ENCODE measurements at regions not wholly inside any gene's neighbourhood (a gene's known extent, or its start where the extent isn't known, plus 50 kb on each side); places are given as distances from the start of the nearest gene placed in this dataset.

GRCh38 chr18:73696171-73696570 lies 451.5 kb downstream of the FBXO15 start:
- H2BK12ac ChIP-seq (ENCODE audit: low read length) = peak overlapping the region; percentile 77

GRCh38 chr18:73693091-73693490 lies 454.5 kb downstream of the FBXO15 start:
- no peak overlapping the region for H2AFZ ChIP-seq (ENCODE audit: insufficient read depth, low read length, poor library complexity)
- H3K4me1 ChIP-seq (ENCODE audit: control insufficient read depth in 1 of 2, insufficient read depth in 2 of 2, low read length in 2 of 2) = peaks cover 16 to 24% of the 10 kb centered on the region in 2 experiments
- no peak overlapping the region for H3K14ac ChIP-seq (ENCODE audit: low read length)
- H2BK12ac ChIP-seq (ENCODE audit: low read length) = no peak overlapping the region
- H2BK5ac ChIP-seq (ENCODE audit: low read depth, low read length, poor library complexity) = no peak overlapping the region
- no peak for DNase-seq
- H3K79me1 ChIP-seq (ENCODE audit: low read length) = peaks cover 17% of the 10 kb centered on the region
- no peak overlapping the region for H3K4ac ChIP-seq (ENCODE audit: low read depth, low read length)
- no peak overlapping the region for H3K4me2 ChIP-seq (ENCODE audit: low read length)
- no peaks in the 10 kb centered on the region for H3K36me3 ChIP-seq (ENCODE audit: control insufficient read depth in 1 of 2, insufficient read depth in 2 of 2, low read length in 2 of 2)
- H3K23ac ChIP-seq (ENCODE audit: low read length) = no peak overlapping the region
- no peak overlapping the region for H4K8ac ChIP-seq (ENCODE audit: low read depth, low read length)
- H2BK120ac ChIP-seq (ENCODE audit: insufficient read depth, low read length, poor library complexity) = peak overlapping the region; percentile 31
- H3K18ac ChIP-seq (ENCODE audit: low read length) = no peak overlapping the region
- H3K9me3 ChIP-seq (ENCODE audit: insufficient read depth, low read depth, low read length) = no peaks in the 10 kb centered on the region
- no peak overlapping the region for H3K9ac ChIP-seq (ENCODE audit: low read length)
- no peak overlapping the region for H4K91ac ChIP-seq (ENCODE audit: low read depth, low read length)
- no CpG with 5 or more reads among the region's 1 CpG for WGBS (ENCODE audit: extremely low coverage, insufficient coverage, insufficient read length)
- no peak overlapping the region for H3K4me3 ChIP-seq (ENCODE audit: low read depth, low read length)
- no peak overlapping the region for H2AK5ac ChIP-seq (ENCODE audit: low read length)
- no peak overlapping the region for H3K27ac ChIP-seq (ENCODE audit: low read depth, low read length)
- no peaks in the 10 kb centered on the region for H3K79me2 ChIP-seq (ENCODE audit: control insufficient read depth, insufficient read depth, low read length, poor library complexity)
- H4K12ac ChIP-seq (ENCODE audit: low read depth, low read length) = no peak overlapping the region
- no peaks in the 10 kb centered on the region for H3K27me3 ChIP-seq (ENCODE audit: insufficient read depth, low read length)

More at GRCh38 chr18:73696171-73696570, 451.5 kb downstream of the FBXO15 start:
- Histone ChIP-seq H3K27me3 (ENCODE audit: insufficient read depth, low read length) (no peaks in the 10 kb centered on the region), H2AFZ (ENCODE audit: insufficient read depth, low read length, poor library complexity) (no peak overlapping the region), H3K14ac (ENCODE audit: low read length) (no peak overlapping the region), H3K79me1 (ENCODE audit: low read length) (peaks cover 6% of the 10 kb centered on the region), H2BK5ac (ENCODE audit: low read depth, low read length, poor library complexity) (no peak overlapping the region), H3K18ac (ENCODE audit: low read length) (no peak overlapping the region), H3K79me2 (ENCODE audit: control insufficient read depth, insufficient read depth, low read length, poor library complexity) (no peaks in the 10 kb centered on the region), H3K9me3 (ENCODE audit: insufficient read depth, low read depth, low read length) (no peaks in the 10 kb centered on the region), H3K4me2 (ENCODE audit: low read length) (no peak overlapping the region), H4K12ac (ENCODE audit: low read depth, low read length) (no peak overlapping the region), H2AK5ac (ENCODE audit: low read length) (no peak overlapping the region), H4K91ac (ENCODE audit: low read depth, low read length) (no peak overlapping the region), H3K27ac (ENCODE audit: low read depth, low read length) (no peak overlapping the region), H4K8ac (ENCODE audit: low read depth, low read length) (no peak overlapping the region), H3K23ac (ENCODE audit: low read length) (no peak overlapping the region), H3K4ac (ENCODE audit: low read depth, low read length) (no peak overlapping the region), H3K4me1 (ENCODE audit: control insufficient read depth in 1 of 2, insufficient read depth in 2 of 2, low read length in 2 of 2) (peaks cover 3 to 6% of the 10 kb centered on the region in 2 experiments), H3K9ac (ENCODE audit: low read length) (no peak overlapping the region), H3K4me3 (ENCODE audit: low read depth, low read length) (no peak overlapping the region), H2BK120ac (ENCODE audit: insufficient read depth, low read length, poor library complexity) (no peak overlapping the region), H3K36me3 (ENCODE audit: control insufficient read depth in 1 of 2, insufficient read depth in 2 of 2, low read length in 2 of 2) (no peaks in the 10 kb centered on the region)
- peak; percentile 58 to 79 for DNase-seq
- no CpG with 5 or more reads among the region's 3 CpGs for WGBS (ENCODE audit: extremely low coverage, insufficient coverage, insufficient read length)

GRCh38 chr18:73691624-73692023 lies 456.0 kb downstream of the FBXO15 start:
- H3K4me3 ChIP-seq (ENCODE audit: low read depth, low read length) = no peak overlapping the region
- H3K79me2 ChIP-seq (ENCODE audit: control insufficient read depth, insufficient read depth, low read length, poor library complexity) = no peaks in the 10 kb centered on the region
- H3K23ac ChIP-seq (ENCODE audit: low read length) = no peak overlapping the region
- no peaks in the 10 kb centered on the region for H3K27me3 ChIP-seq (ENCODE audit: insufficient read depth, low read length)
- peaks cover 16 to 28% of the 10 kb centered on the region in 2 experiments for H3K4me1 ChIP-seq (ENCODE audit: control insufficient read depth in 1 of 2, insufficient read depth in 2 of 2, low read length in 2 of 2)
- peak overlapping the region; percentile 75 for H2AK5ac ChIP-seq (ENCODE audit: low read length)
- peak overlapping the region; percentile 81 for H3K18ac ChIP-seq (ENCODE audit: low read length)
- peaks cover 22% of the 10 kb centered on the region for H3K79me1 ChIP-seq (ENCODE audit: low read length)
- no peak overlapping the region for H3K4me2 ChIP-seq (ENCODE audit: low read length)
- peak overlapping the region; percentile 22 for H2BK5ac ChIP-seq (ENCODE audit: low read depth, low read length, poor library complexity)
- H4K91ac ChIP-seq (ENCODE audit: low read depth, low read length) = peak overlapping the region; percentile 87
- peak overlapping the region; percentile 83 for H3K14ac ChIP-seq (ENCODE audit: low read length)
- DNase-seq = no peak
- no peaks in the 10 kb centered on the region for H3K36me3 ChIP-seq (ENCODE audit: control insufficient read depth in 1 of 2, insufficient read depth in 2 of 2, low read length in 2 of 2)
- peak overlapping the region; percentile 31 for H3K27ac ChIP-seq (ENCODE audit: low read depth, low read length)
- whole genome bisulfite sequencing (ENCODE audit: extremely low coverage, insufficient coverage, insufficient read length) = no CpG with 5 or more reads among the region's 12 CpGs
- H4K12ac ChIP-seq (ENCODE audit: low read depth, low read length) = no peak overlapping the region
- H3K9ac ChIP-seq (ENCODE audit: low read length) = no peak overlapping the region
- peak overlapping the region; percentile 51 for H4K8ac ChIP-seq (ENCODE audit: low read depth, low read length)
- no peak overlapping the region for H3K4ac ChIP-seq (ENCODE audit: low read depth, low read length)
- H3K9me3 ChIP-seq (ENCODE audit: insufficient read depth, low read depth, low read length) = no peaks in the 10 kb centered on the region
- H2BK12ac ChIP-seq (ENCODE audit: low read length) = peak overlapping the region; percentile 58
- peak overlapping the region; percentile 1 for H2AFZ ChIP-seq (ENCODE audit: insufficient read depth, low read length, poor library complexity)
- peak overlapping the region; percentile 81 for H2BK120ac ChIP-seq (ENCODE audit: insufficient read depth, low read length, poor library complexity)

GRCh38 chr18:73691118-73691517 lies 456.5 kb downstream of the FBXO15 start:
- peak overlapping the region; percentile 31 for H3K27ac ChIP-seq (ENCODE audit: low read depth, low read length)
- H4K8ac ChIP-seq (ENCODE audit: low read depth, low read length) = no peak overlapping the region
- H2BK120ac ChIP-seq (ENCODE audit: insufficient read depth, low read length, poor library complexity) = peak overlapping the region; percentile 81
- no peak overlapping the region for H2AFZ ChIP-seq (ENCODE audit: insufficient read depth, low read length, poor library complexity)
- no peaks in the 10 kb centered on the region for H3K27me3 ChIP-seq (ENCODE audit: insufficient read depth, low read length)
- H3K36me3 ChIP-seq (ENCODE audit: control insufficient read depth in 1 of 2, insufficient read depth in 2 of 2, low read length in 2 of 2) = no peaks in the 10 kb centered on the region
- peaks cover 16 to 28% of the 10 kb centered on the region in 2 experiments for H3K4me1 ChIP-seq (ENCODE audit: control insufficient read depth in 1 of 2, insufficient read depth in 2 of 2, low read length in 2 of 2)
- H2AK5ac ChIP-seq (ENCODE audit: low read length) = no peak overlapping the region
- H3K4ac ChIP-seq (ENCODE audit: low read depth, low read length) = no peak overlapping the region
- no peaks in the 10 kb centered on the region for H3K79me2 ChIP-seq (ENCODE audit: control insufficient read depth, insufficient read depth, low read length, poor library complexity)
- H2BK5ac ChIP-seq (ENCODE audit: low read depth, low read length, poor library complexity) = no peak overlapping the region
- no peak overlapping the region for H3K18ac ChIP-seq (ENCODE audit: low read length)
- no peak overlapping the region for H4K12ac ChIP-seq (ENCODE audit: low read depth, low read length)
- peaks cover 22% of the 10 kb centered on the region for H3K79me1 ChIP-seq (ENCODE audit: low read length)
- DNase-seq = peak; percentile 77
- H3K14ac ChIP-seq (ENCODE audit: low read length) = no peak overlapping the region
- H3K4me2 ChIP-seq (ENCODE audit: low read length) = no peak overlapping the region
- H3K9ac ChIP-seq (ENCODE audit: low read length) = no peak overlapping the region
- peak overlapping the region; percentile 19 for H2BK12ac ChIP-seq (ENCODE audit: low read length)
- H4K91ac ChIP-seq (ENCODE audit: low read depth, low read length) = peak overlapping the region; percentile 87
- no peaks in the 10 kb centered on the region for H3K9me3 ChIP-seq (ENCODE audit: insufficient read depth, low read depth, low read length)
- no CpG with 5 or more reads among the region's 6 CpGs for WGBS (ENCODE audit: extremely low coverage, insufficient coverage, insufficient read length)
- H3K23ac ChIP-seq (ENCODE audit: low read length) = no peak overlapping the region
- H3K4me3 ChIP-seq (ENCODE audit: low read depth, low read length) = no peak overlapping the region

Measured in trophoblast cell (in vitro differentiated cells and primary cell).